ENCODE measurements at regions not wholly inside any gene's neighbourhood (a gene's known extent, or its start where the extent isn't known, plus 50 kb on each side); places are given as distances from the start of the nearest gene placed in this dataset.

GRCh38 chr2:16148632-16149348, 208.4 kb downstream of the MYCN start:
- H3K4me3 ChIP-seq (replicated peaks; ENCODE audit: low read depth, low read length), result no peak overlapping the region
- H3K36me3 ChIP-seq (ENCODE audit: control insufficient read depth, insufficient read depth, low read length), result no peaks in the 10 kb centered on the region
- H3K27me3 ChIP-seq (replicated peaks; ENCODE audit: control insufficient read depth, insufficient read depth, low read length), result no peaks in the 10 kb centered on the region
- no peak for DNase-seq (ENCODE audit: extremely low read depth, insufficient read length)
- TF ChIP-seq CTCF (IDR thresholded peaks at IDR 0.05; ENCODE audit: insufficient read depth, low read length, poor library complexity, severe bottlenecking), result no peak

- no peaks in the 10 kb centered on the region for H3K36me3 ChIP-seq (ENCODE audit: control insufficient read depth, insufficient read depth, low read length)
- peaks cover 1% of the 10 kb centered on the region; the same call in 1 of the 2 replicates for H3K27me3 ChIP-seq (replicated peaks; ENCODE audit: control insufficient read depth, insufficient read depth, low read length)
- H3K4me3 ChIP-seq (replicated peaks; ENCODE audit: low read depth, low read length), result no peak overlapping the region
- no peak for TF ChIP-seq CTCF (IDR thresholded peaks at IDR 0.05; ENCODE audit: insufficient read depth, low read length, poor library complexity, severe bottlenecking)
- DNase-seq (ENCODE audit: extremely low read depth, insufficient read length), result no peak
Observed at GRCh38 chr2:16142383-16143361, 202.3 kb downstream of the MYCN start.

- peaks cover 1% of the 10 kb centered on the region; the same call in 1 of the 2 replicates for H3K27me3 ChIP-seq (replicated peaks; ENCODE audit: control insufficient read depth, insufficient read depth, low read length)
- no peak for TF ChIP-seq CTCF (IDR thresholded peaks at IDR 0.05; ENCODE audit: insufficient read depth, low read length, poor library complexity, severe bottlenecking)
- no peak overlapping the region for H3K4me3 ChIP-seq (replicated peaks; ENCODE audit: low read depth, low read length)
- no peaks in the 10 kb centered on the region for H3K36me3 ChIP-seq (ENCODE audit: control insufficient read depth, insufficient read depth, low read length)
- no peak for DNase-seq (ENCODE audit: extremely low read depth, insufficient read length)
Observed at GRCh38 chr2:16141641-16141921, 201.2 kb downstream of the MYCN start.

GRCh38 chr2:16140771-16141640, 200.7 kb downstream of the MYCN start:
- no peak for DNase-seq (ENCODE audit: extremely low read depth, insufficient read length)
- no peak overlapping the region for H3K4me3 ChIP-seq (replicated peaks; ENCODE audit: low read depth, low read length)
- H3K27me3 ChIP-seq (replicated peaks; ENCODE audit: control insufficient read depth, insufficient read depth, low read length), result peaks cover 1% of the 10 kb centered on the region; the same call in 1 of the 2 replicates
- no peaks in the 10 kb centered on the region for H3K36me3 ChIP-seq (ENCODE audit: control insufficient read depth, insufficient read depth, low read length)
- no peak for TF ChIP-seq CTCF (IDR thresholded peaks at IDR 0.05; ENCODE audit: insufficient read depth, low read length, poor library complexity, severe bottlenecking)
